Suppressor macrophage treated with lipopolysaccharide for 4 hours (primary cell): ENCODE measurements at regions not wholly inside any gene's neighbourhood (a gene's known extent, or its start where the extent isn't known, plus 50 kb on each side); places are given as distances from the start of the nearest gene placed in this dataset.
A peak's percentile ranks its signal among the peaks of the same experiment; 100 is the strongest.

Experiments used
- DNase-seq: peaks from one replicate; pipeline ENCODE4 v3.0.0-alpha.2; 2020

- DNase-seq = no peak
Observed at GRCh38 chr2:200219309-200220113, 87.0 kb upstream of the SPATS2L start.

GRCh38 chr2:200220251-200220650 is 86.2 kb upstream of the SPATS2L start:
- DNase-seq = no peak

- DNase-seq = no peak
Observed at GRCh38 chr2:200221055-200221955, 85.2 kb upstream of the SPATS2L start.

- no peak for DNase-seq
Observed at GRCh38 chr2:200222791-200223190, 83.7 kb upstream of the SPATS2L start.

- DNase-seq = peak; percentile 9
Observed at GRCh38 chr2:200223205-200223784, 83.2 kb upstream of the SPATS2L start.

- DNase-seq = no peak
Observed at GRCh38 chr2:200225951-200226350, 80.5 kb upstream of the SPATS2L start.

- DNase-seq = no peak
Observed at GRCh38 chr2:200226451-200227426, 79.8 kb upstream of the SPATS2L start.

- DNase-seq = no peak
Observed at GRCh38 chr2:200230716-200231115, 75.8 kb upstream of the SPATS2L start.

GRCh38 chr2:200235533-200235932 is 71.0 kb upstream of the SPATS2L start:
- no peak for DNase-seq

GRCh38 chr2:200239216-200239615 is 67.3 kb upstream of the SPATS2L start:
- DNase-seq = no peak

- DNase-seq = no peak
Observed at GRCh38 chr2:200242570-200242969, 63.9 kb upstream of the SPATS2L start.

GRCh38 chr2:200243441-200243840 is 63.1 kb upstream of the SPATS2L start:
- no peak for DNase-seq

GRCh38 chr2:200244111-200244510 is 62.4 kb upstream of the SPATS2L start:
- no peak for DNase-seq

- DNase-seq = no peak
Observed at GRCh38 chr2:200247494-200247893, 59.0 kb upstream of the SPATS2L start.

GRCh38 chr2:200252265-200253067 is 54.0 kb upstream of the SPATS2L start:
- DNase-seq = peak; percentile 42

- DNase-seq = no peak
Observed at GRCh38 chr2:200253639-200254038, 52.9 kb upstream of the SPATS2L start.

- DNase-seq = no peak
Observed at GRCh38 chr2:200254773-200255172, 51.7 kb upstream of the SPATS2L start.

GRCh38 chr2:200255549-200255948 is 50.9 kb upstream of the SPATS2L start:
- DNase-seq = no peak
